ENCODE measurements at regions not wholly inside any gene's neighbourhood (a gene's known extent, or its start where the extent isn't known, plus 50 kb on each side); places are given as distances from the start of the nearest gene placed in this dataset.

DNA sequence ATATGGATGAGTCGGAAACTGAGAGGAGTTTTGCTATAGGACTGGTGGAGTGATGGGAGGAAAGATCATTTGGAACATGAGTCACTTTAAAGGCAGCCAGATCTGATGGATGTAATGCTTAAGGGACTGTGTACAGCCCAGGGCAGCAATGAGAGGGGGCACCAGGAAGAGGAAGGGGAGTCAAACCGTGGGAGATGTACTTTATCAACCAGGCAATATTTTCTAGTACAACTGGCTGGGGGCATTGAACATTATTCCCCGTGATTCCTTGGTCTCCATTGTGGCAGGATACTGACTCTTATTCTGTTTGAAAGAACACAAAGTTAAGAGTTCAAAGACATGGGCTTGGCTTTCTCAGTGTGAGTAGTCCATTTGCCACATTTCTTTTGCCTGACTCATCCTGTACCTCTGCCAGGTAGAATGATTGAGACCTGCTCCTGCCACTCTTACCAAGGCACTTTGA is 268.2 kb upstream of the NR5A2 start:
- DNase-seq (ENCODE audit: low read depth in 3 of 3, low spot score in 1 of 3), result no peak

GRCh38 chr1:199762572-199762971 is 264.9 kb upstream of the NR5A2 start:
- DNase-seq (ENCODE audit: low read depth in 3 of 3, low spot score in 1 of 3), result no peak

GRCh38 chr1:199766218-199766792 is 261.2 kb upstream of the NR5A2 start:
- no peak for DNase-seq (ENCODE audit: low read depth in 3 of 3, low spot score in 1 of 3)

- DNase-seq (ENCODE audit: low read depth in 3 of 3, low spot score in 1 of 3), result no peak
Measured at GRCh38 chr1:199767700-199768099, 259.8 kb upstream of the NR5A2 start.

GRCh38 chr1:199774433-199775089 is 252.9 kb upstream of the NR5A2 start:
- no peak for DNase-seq (ENCODE audit: low read depth in 3 of 3, low spot score in 1 of 3)

DNA sequence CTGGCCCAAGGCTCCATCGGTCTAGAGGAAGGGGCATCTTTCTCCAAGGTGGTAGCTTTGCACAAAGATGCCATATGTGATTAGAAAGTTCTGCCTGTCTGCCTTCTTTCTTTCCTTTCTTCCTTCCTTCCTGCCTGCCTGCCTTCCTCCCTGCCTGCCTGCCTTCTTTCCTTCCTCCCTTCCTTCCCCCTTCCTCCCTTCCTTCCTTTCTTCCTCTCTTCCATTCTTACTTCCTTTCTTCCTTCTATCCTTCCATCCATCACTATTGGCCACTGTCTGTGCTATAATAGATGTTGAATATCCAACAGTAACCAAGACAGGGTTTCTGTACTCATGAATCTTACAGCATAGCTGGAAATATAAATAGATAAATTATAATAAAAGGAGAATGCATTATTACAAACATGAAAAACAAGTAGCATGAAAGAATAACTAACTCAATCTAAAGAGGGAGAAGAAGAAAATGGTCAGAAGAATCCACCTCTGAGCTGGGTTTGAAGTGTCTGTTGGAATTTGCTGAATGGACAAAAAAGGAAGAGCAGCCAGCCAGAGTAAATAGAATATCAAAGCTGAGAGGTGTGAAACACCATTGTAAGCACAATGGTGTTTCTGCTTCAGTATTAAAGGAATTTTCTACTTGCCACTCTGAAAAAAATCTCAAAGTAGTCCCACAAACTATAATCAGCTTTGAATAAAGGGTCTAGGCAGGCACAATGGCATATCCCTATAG is 250.6 kb upstream of the NR5A2 start:
- no peak for DNase-seq (ENCODE audit: low read depth in 3 of 3, low spot score in 1 of 3)

GRCh38 chr1:199778324-199778955 is 249.1 kb upstream of the NR5A2 start:
- DNase-seq (ENCODE audit: low read depth in 3 of 3, low spot score in 1 of 3), result no peak

GRCh38 chr1:199780091-199780490 is 247.4 kb upstream of the NR5A2 start:
- DNase-seq (ENCODE audit: low read depth in 3 of 3, low spot score in 1 of 3), result no peak

- no peak for DNase-seq (ENCODE audit: low read depth in 3 of 3, low spot score in 1 of 3)
Measured at GRCh38 chr1:199780948-199781670, 246.4 kb upstream of the NR5A2 start.

DNA sequence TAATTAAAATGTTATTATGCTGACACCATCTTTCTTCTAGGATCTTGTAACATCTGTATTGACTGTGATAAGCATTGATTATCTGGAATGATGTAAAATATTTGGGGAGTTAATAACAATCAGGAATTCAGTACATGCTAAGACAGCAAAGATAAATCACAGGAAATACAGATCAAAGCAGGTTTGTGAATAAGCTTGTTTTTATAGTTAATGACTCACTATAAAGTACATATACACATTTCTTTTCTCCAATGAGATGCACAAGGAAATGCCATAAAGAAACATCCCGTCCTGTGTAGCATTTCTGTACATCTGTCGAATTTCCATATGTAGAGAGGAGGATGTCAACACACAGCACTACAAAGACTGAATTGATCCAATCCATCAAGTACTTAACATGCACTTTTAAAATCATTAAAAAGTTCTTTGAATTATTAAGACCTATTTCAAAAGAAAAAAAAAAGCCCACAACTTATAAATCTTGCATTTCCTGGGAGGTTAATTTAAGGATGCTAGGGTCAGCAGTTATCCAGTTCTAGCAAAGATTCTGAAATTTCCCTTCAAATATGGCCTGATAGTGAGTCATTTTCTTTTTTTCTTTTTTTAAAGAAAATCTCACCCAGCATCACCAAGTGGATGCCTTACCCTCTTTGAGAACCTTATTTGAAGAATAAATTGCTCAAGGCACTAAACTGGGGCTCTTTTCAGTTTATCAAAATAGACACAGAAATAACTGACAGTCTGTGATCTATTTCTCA is 243.2 kb upstream of the NR5A2 start:
- DNase-seq (ENCODE audit: low read depth in 3 of 3, low spot score in 1 of 3), result no peak

DNA sequence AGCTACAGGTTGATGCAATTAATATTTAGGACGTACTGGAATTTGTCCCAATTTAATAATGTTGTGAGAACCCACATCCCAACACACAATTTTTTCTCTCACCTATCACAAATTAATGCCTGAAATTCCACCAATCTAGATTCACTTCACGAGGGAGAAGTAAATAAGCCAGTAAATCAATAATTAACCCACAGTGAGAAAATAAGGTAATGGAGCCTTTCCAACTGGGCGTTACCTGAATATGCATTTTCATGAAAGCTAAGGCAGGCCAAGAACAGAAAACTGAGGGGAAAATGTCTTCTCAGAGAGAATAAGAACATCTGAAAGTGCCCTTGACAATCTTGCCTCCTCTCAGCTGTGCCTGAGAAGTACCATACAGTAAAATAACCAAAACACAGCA is 240.8 kb upstream of the NR5A2 start:
- no peak for DNase-seq (ENCODE audit: low read depth in 3 of 3, low spot score in 1 of 3)

GRCh38 chr1:199789141-199789540 is 238.4 kb upstream of the NR5A2 start:
- DNase-seq (ENCODE audit: low read depth in 3 of 3, low spot score in 1 of 3), result no peak

DNA sequence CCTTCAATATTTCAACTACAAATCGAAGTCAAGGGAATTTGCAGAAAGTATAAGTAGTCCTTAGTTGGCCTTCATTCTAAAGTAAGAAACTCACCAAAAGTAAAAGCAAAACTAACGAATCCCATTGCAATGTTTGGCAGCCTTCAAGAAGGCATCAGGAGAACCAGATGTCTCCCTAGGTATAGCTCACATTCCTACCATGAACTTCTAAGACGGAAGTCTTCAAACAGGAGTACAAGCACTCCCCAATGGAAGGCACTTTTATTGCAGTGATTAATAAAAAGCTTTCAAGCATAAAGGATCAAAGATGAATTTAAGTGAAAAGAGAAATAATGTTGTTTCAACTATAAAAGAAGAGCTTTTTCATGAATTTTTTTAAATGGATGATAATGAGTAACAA is 236.0 kb upstream of the NR5A2 start:
- no peak for DNase-seq (ENCODE audit: low read depth in 3 of 3, low spot score in 1 of 3)

DNA sequence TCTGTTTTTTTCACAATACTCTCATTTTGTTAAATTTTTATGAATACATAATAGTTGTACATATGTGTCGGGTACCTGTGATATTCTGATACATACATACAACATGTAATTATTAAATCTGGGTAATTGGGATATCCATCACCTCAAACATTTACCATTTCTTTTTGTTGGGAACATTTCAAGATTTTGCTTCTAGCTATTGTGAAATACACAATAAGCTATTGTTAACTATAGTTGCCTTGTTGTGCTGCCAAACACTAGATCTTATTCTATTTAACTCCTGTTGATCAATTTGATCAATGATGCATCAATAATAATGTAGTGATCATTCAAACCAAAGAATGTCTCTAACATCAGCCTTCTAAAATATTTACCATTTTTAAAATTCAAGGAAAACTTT is 234.6 kb upstream of the NR5A2 start:
- no peak for DNase-seq (ENCODE audit: low read depth in 3 of 3, low spot score in 1 of 3)

GRCh38 chr1:199794105-199794863 is 233.2 kb upstream of the NR5A2 start:
- no peak for DNase-seq (ENCODE audit: low read depth in 3 of 3, low spot score in 1 of 3)

- no peak for DNase-seq (ENCODE audit: low read depth in 3 of 3, low spot score in 1 of 3)
Measured at GRCh38 chr1:199799116-199799515, 228.4 kb upstream of the NR5A2 start.

DNA sequence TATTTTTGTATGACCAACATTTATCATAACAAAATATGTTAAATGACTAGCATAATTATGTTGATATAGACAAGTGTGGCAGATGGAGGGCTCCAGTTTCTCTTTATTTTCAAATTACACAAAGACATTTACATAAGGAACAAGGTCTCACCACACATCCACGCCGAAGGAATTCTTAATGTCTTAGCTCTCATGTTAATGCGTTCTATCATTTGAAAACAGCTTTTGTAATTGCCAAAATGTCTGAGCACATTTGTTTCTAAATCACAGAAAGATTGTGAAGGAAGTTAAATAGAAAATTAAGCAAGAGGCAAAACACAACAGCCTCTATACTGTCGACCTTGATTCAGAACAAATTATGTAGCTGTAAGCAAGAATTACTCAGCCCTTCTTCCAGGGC is 223.0 kb upstream of the NR5A2 start:
- DNase-seq (ENCODE audit: low read depth in 3 of 3, low spot score in 1 of 3), result no peak

GRCh38 chr1:199808110-199808870 is 219.2 kb upstream of the NR5A2 start:
- DNase-seq (ENCODE audit: low read depth in 3 of 3, low spot score in 1 of 3), result no peak

GRCh38 chr1:199809311-199809710 is 218.2 kb upstream of the NR5A2 start:
- DNase-seq (ENCODE audit: low read depth in 3 of 3, low spot score in 1 of 3), result no peak

Data from stimulated activated CD4-positive, alpha-beta T cell treated with anti-CD3 and anti-CD28 coated beads, TNF-alpha, amount 100 ng/mL, for 1 hour (primary cell).